ENCODE measurements at regions not wholly inside any gene's neighbourhood (a gene's known extent, or its start where the extent isn't known, plus 50 kb on each side); places are given as distances from the start of the nearest gene placed in this dataset.
A peak's percentile ranks its signal among the peaks of the same experiment; 100 is the strongest.

DNA sequence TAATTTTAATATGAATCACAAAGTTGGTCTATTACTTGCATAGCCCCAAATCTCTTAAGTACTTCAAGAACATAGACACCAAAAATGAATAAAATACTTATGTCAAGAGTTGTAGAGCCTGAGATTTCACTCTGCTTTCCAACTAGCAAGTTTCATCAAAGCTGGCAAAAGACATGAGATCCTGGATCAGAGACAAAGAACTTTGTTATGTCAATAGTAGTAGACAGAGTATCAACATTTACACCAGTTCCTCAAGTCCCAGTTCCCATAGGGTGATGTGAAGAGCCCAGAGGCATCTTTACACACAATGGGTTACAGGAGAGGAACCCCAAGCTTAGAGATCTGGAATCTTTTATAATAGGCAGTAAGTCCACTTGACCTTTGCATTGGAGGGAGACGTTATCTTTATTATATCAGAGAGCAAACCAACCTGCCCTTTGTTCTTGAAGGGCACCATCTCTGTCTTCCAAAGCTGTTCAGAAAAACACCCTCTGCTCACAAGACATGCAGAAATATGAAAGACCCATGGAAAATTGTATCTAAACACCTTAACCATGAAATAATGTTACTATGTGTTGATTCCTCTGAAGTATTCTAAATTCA, 174.4 kb upstream of the GALNT2 start:
- Histone ChIP-seq H3K36me3 (ENCODE audit: control insufficient read depth in 2 of 2, insufficient read depth in 1 of 2, low read length in 2 of 2) (no peaks in the 10 kb centered on the region), H3K4me3 (ENCODE audit: low read depth, low read length) (no peak overlapping the region), H3K27ac (ENCODE audit: extremely low read depth, low read depth, low read length) (no peak overlapping the region), H3K9me3 (ENCODE audit: control insufficient read depth, insufficient read depth, low read depth, low read length) (no peaks in the 10 kb centered on the region), H3K4me1 (ENCODE audit: control insufficient read depth, insufficient read depth, low read length) (peaks cover 12% of the 10 kb centered on the region)
- TF ChIP-seq HOXA7 (CRISPR knock-in tag; IDR thresholded peaks at IDR 0.05; ENCODE audit: borderline replicate concordance): no peak
- TF ChIP-seq YY2 (tag by site-specific recombination; IDR thresholded peaks at IDR 0.05): no peak
- TF ChIP-seq, protein P1, sequence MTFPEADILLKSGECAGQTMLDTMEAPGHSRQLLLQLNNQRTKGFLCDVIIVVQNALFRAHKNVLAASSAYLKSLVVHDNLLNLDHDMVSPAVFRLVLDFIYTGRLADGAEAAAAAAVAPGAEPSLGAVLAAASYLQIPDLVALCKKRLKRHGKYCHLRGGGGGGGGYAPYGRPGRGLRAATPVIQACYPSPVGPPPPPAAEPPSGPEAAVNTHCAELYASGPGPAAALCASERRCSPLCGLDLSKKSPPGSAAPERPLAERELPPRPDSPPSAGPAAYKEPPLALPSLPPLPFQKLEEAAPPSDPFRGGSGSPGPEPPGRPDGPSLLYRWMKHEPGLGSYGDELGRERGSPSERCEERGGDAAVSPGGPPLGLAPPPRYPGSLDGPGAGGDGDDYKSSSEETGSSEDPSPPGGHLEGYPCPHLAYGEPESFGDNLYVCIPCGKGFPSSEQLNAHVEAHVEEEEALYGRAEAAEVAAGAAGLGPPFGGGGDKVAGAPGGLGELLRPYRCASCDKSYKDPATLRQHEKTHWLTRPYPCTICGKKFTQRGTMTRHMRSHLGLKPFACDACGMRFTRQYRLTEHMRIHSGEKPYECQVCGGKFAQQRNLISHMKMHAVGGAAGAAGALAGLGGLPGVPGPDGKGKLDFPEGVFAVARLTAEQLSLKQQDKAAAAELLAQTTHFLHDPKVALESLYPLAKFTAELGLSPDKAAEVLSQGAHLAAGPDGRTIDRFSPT (tag by site-specific recombination; IDR thresholded peaks at IDR 0.05): no peak
- TF ChIP-seq ZNF10 (tag by site-specific recombination; IDR thresholded peaks at IDR 0.05): no peak
- no peak for TF ChIP-seq KLF1 (tag by site-specific recombination; IDR thresholded peaks at IDR 0.05)
- TF ChIP-seq ZNF707 (tag by site-specific recombination; IDR thresholded peaks at IDR 0.05): no peak
- TF ChIP-seq ZNF221 (tag by site-specific recombination; IDR thresholded peaks at IDR 0.05; ENCODE audit: borderline replicate concordance): no peak
- no peak for TF ChIP-seq WT1 (tag by site-specific recombination; IDR thresholded peaks at IDR 0.05)
- ChIA-PET POLR2A (no interaction called here), CTCF (interaction anchor here (2.1 kb wide), 1 partner anchor 43 kb away, joined by 8 read pairs; no protein-coding TSS in a partner anchor)

DNA sequence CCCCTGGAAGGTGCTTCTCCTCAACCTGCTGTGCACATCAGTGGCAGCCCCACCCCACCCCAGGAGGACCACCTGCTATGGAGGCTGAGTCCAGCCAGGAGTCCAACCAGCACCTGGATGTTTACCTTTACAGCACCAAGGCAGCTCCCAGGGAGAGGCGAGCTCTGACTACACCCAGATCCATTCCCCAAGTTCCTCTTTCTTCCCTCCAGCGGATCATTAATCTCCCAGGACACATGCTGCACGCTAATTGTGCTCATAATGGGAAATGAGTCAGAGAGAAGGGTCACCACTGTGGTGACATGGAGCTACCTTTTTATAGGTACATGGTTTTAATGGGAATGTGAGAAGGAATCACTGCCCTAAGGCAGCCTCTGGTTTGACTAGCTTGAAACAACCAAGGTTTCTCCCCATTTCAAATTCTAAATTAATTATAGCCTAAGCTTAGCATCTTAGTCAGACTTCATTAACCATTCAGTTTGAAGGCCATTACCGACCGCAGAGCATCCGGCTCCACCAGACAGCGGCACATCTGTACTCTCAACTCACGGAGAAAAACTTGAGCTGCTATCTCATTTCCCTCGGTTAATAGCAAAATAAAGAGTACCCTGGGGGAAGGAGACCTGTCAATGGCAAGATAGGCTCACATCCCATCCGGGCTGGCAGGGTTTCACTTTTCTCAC, 173.1 kb upstream of the GALNT2 start:
- H3K4me3 ChIP-seq (ENCODE audit: low read depth, low read length): no peak overlapping the region; the same call in none of the 2 replicates
- peaks cover 12% of the 10 kb centered on the region for H3K4me1 ChIP-seq (ENCODE audit: control insufficient read depth, insufficient read depth, low read length)
- peak overlapping the region; percentile 73 for H3K27ac ChIP-seq (ENCODE audit: extremely low read depth, low read depth, low read length)
- ChIA-PET CTCF (interaction anchor here (0.6 to 2.1 kb wide), 10 partner anchors 8 to 416 kb away, joined by 3 to 8 read pairs (median 3); partner anchors contain the start of gene ABCB10), POLR2A (interaction anchor here (0.6 to 1.2 kb wide), 7 partner anchors 15 to 247 kb away, joined by 3 read pairs; no protein-coding TSS in a partner anchor)
- H3K36me3 ChIP-seq (ENCODE audit: control insufficient read depth in 2 of 2, insufficient read depth in 1 of 2, low read length in 2 of 2): no peaks in the 10 kb centered on the region
- H3K9me3 ChIP-seq (ENCODE audit: control insufficient read depth, insufficient read depth, low read depth, low read length): no peaks in the 10 kb centered on the region
- TF ChIP-seq ZNF660 (tag by site-specific recombination; IDR thresholded peaks at IDR 0.05) (peak; percentile 58), ZNF501 (tag by site-specific recombination; IDR thresholded peaks at IDR 0.05) (0 out of 2 replicates have a peak, but pooled peaks have one; percentile 89), ZNF37A (tag by site-specific recombination; IDR thresholded peaks at IDR 0.05) (no peak), OSR2 (tag by site-specific recombination; IDR thresholded peaks at IDR 0.05) (peak; percentile 99), ZNF221 (tag by site-specific recombination; IDR thresholded peaks at IDR 0.05; ENCODE audit: borderline replicate concordance) (no peak), OVOL3 (tag by site-specific recombination; IDR thresholded peaks at IDR 0.05) (peak; percentile 67; the same call in 1 of the 2 replicates), MYNN (tag by site-specific recombination; IDR thresholded peaks at IDR 0.05; ENCODE audit: borderline replicate concordance) (0 out of 2 replicates have a peak, but pooled peaks have one; percentile 32), ZSCAN16 (tag by site-specific recombination; IDR thresholded peaks at IDR 0.05) (no peak; the same call in 1 of the 2 replicates), ZBTB8A (tag by site-specific recombination; IDR thresholded peaks at IDR 0.05) (peak; percentile 32; the same call in 1 of the 2 replicates), ZNF658 (tag by site-specific recombination; IDR thresholded peaks at IDR 0.05) (no peak), ZNF2 (tag by site-specific recombination; IDR thresholded peaks at IDR 0.05) (peak; percentile 74; the same call in 1 of the 2 replicates), ZSCAN30 (tag by site-specific recombination; IDR thresholded peaks at IDR 0.05) (0 out of 2 replicates have a peak, but pooled peaks have one; percentile 33), ZNF350 (tag by site-specific recombination; IDR thresholded peaks at IDR 0.05) (no peak), ZNF174 (tag by site-specific recombination; IDR thresholded peaks at IDR 0.05) (no peak), HOXD13 (CRISPR knock-in tag; IDR thresholded peaks at IDR 0.05; ENCODE audit: borderline replicate concordance) (peak; percentile 91), ZBTB20 (tag by site-specific recombination; IDR thresholded peaks at IDR 0.05) (peak; percentile 28), ZNF24 (tag by site-specific recombination; IDR thresholded peaks at IDR 0.05) (peak; percentile 95), ZNF211 (tag by site-specific recombination; IDR thresholded peaks at IDR 0.05; ENCODE audit: low read depth) (no peak), ZNF843 (tag by site-specific recombination; IDR thresholded peaks at IDR 0.05) (peak; percentile 98), ZNF560 (tag by site-specific recombination; IDR thresholded peaks at IDR 0.05; ENCODE audit: borderline replicate concordance) (no peak), ZFP37 (tag by site-specific recombination; IDR thresholded peaks at IDR 0.05) (peak; percentile 90)
- TF ChIP-seq, protein P2, sequence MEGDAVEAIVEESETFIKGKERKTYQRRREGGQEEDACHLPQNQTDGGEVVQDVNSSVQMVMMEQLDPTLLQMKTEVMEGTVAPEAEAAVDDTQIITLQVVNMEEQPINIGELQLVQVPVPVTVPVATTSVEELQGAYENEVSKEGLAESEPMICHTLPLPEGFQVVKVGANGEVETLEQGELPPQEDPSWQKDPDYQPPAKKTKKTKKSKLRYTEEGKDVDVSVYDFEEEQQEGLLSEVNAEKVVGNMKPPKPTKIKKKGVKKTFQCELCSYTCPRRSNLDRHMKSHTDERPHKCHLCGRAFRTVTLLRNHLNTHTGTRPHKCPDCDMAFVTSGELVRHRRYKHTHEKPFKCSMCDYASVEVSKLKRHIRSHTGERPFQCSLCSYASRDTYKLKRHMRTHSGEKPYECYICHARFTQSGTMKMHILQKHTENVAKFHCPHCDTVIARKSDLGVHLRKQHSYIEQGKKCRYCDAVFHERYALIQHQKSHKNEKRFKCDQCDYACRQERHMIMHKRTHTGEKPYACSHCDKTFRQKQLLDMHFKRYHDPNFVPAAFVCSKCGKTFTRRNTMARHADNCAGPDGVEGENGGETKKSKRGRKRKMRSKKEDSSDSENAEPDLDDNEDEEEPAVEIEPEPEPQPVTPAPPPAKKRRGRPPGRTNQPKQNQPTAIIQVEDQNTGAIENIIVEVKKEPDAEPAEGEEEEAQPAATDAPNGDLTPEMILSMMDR (tag by site-specific recombination; IDR thresholded peaks at IDR 0.05): no peak
- TF ChIP-seq, protein P3, sequence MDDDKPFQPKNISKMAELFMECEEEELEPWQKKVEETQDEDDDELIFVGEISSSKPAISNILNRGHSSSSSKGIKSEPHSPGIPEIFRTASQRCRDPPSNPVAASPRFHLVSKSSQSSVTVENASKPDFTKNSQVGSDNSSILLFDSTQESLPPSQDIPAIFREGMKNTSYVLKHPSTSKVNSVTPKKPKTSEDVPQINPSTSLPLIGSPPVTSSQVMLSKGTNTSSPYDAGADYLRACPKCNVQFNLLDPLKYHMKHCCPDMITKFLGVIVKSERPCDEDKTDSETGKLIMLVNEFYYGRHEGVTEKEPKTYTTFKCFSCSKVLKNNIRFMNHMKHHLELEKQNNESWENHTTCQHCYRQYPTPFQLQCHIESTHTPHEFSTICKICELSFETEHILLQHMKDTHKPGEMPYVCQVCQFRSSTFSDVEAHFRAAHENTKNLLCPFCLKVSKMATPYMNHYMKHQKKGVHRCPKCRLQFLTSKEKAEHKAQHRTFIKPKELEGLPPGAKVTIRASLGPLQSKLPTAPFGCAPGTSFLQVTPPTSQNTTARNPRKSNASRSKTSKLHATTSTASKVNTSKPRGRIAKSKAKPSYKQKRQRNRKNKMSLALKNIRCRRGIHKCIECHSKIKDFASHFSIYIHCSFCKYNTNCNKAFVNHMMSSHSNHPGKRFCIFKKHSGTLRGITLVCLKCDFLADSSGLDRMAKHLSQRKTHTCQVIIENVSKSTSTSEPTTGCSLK (tag by site-specific recombination; IDR thresholded peaks at IDR 0.05): no peak

All from HEK293 (cell line).